Fibroblast of peridontal ligament (primary cell): ENCODE measurements at regions not wholly inside any gene's neighbourhood (a gene's known extent, or its start where the extent isn't known, plus 50 kb on each side); places are given as distances from the start of the nearest gene placed in this dataset.
"Not testable (repeated sequence)": the region's sequence is repeated elsewhere in the genome, so short reads cannot be mapped to it uniquely, and the experiment has no call there.

Source experiments
- DNase-seq: peaks from one replicate; pipeline ENCODE4 v3.0.0-alpha.2; 2010; ENCODE audit errors: extremely low read depth

- no peak for DNase-seq
Measured at GRCh38 chr6:170097505-170098427, 193.1 kb downstream of the DLL1 start.

GRCh38 chr6:170096803-170097504 lies 193.9 kb downstream of the DLL1 start:
- no peak for DNase-seq

- DNase-seq, result no peak
Measured at GRCh38 chr6:170096191-170096802, 194.6 kb downstream of the DLL1 start.

GRCh38 chr6:170095273-170095981 lies 195.5 kb downstream of the DLL1 start:
- DNase-seq, result no peak

- no peak for DNase-seq
Measured at GRCh38 chr6:170094686-170095272, 196.1 kb downstream of the DLL1 start.

GRCh38 chr6:170093658-170094596 lies 197.0 kb downstream of the DLL1 start:
- no peak for DNase-seq

GRCh38 chr6:170093276-170093657 lies 197.6 kb downstream of the DLL1 start:
- DNase-seq, result no peak

GRCh38 chr6:170092826-170093225 lies 198.1 kb downstream of the DLL1 start:
- no peak for DNase-seq

- DNase-seq, result no peak
Measured at GRCh38 chr6:170091639-170092579, 199.0 kb downstream of the DLL1 start.

- DNase-seq, result no peak
Measured at GRCh38 chr6:170091000-170091638, 199.8 kb downstream of the DLL1 start.

GRCh38 chr6:170090561-170090960 lies 200.3 kb downstream of the DLL1 start:
- DNase-seq, result no peak

GRCh38 chr6:170089963-170090362 lies 200.9 kb downstream of the DLL1 start:
- DNase-seq, result no peak

- no peak for DNase-seq
Measured at GRCh38 chr6:170088582-170088955, 202.3 kb downstream of the DLL1 start.

- no peak for DNase-seq
Measured at GRCh38 chr6:170087941-170088581, 202.8 kb downstream of the DLL1 start.

GRCh38 chr6:170087421-170087780 lies 203.5 kb downstream of the DLL1 start:
- not testable (repeated sequence) for DNase-seq

GRCh38 chr6:170086639-170087420 lies 204.0 kb downstream of the DLL1 start:
- no peak for DNase-seq
